ENCODE measurements at regions not wholly inside any gene's neighbourhood (a gene's known extent, or its start where the extent isn't known, plus 50 kb on each side); places are given as distances from the start of the nearest gene placed in this dataset.

DNA sequence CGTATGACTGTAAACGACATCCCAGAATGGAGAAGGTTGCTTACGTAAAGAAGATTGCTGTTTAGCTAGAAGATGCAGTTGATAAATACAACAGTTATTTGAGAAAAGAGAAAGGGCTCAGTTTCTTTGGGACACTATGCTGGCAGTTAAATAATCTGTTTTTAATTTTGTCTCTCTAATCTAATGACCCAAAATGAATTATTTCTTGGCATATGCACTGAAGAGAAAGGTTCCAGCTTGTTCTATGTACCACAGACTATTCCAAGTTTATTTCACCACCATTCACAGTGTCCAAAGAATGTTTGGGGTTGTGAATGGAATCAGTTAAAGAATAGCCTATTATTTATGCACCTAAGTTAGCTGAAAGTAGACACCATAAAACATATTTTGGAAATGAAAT lies 449.9 kb downstream of the RNF144B start:
- H2BK12ac ChIP-seq (ENCODE audit: low read depth, low read length): no peak overlapping the region
- 63% methylated on average over 3 of the region's 3 CpGs; no CpG with 5 or more reads in 1 of the 2 experiments for WGBS, 2 experiments (ENCODE audit: extremely low coverage in 1 of 2, insufficient coverage in 1 of 2, insufficient read length in 1 of 2, insufficient replicate concordance in 2 of 2, low coverage in 1 of 2, low lambda C conversion rate in 2 of 2, missing lambda C conversion rate in 1 of 2)
- H3K23ac ChIP-seq (ENCODE audit: insufficient read length): no peak overlapping the region
- no peak overlapping the region for H4K5ac ChIP-seq (ENCODE audit: insufficient read length, low read depth, low read length)
- no peaks in the 10 kb centered on the region for H3K4me1 ChIP-seq (replicated peaks in 1 of 4; ENCODE audit: control insufficient read depth in 3 of 4, insufficient read depth in 4 of 4, low read length in 3 of 4)
- no peak overlapping the region for H3K18ac ChIP-seq (ENCODE audit: extremely low read depth, low read length)
- H2AFZ ChIP-seq (ENCODE audit: low read length): no peak overlapping the region
- H3K4me2 ChIP-seq (ENCODE audit: insufficient read depth in 1 of 2, low read depth in 2 of 2, low read length in 2 of 2): no peak overlapping the region
- no peak overlapping the region for H3K4ac ChIP-seq (replicated peaks; ENCODE audit: insufficient read length, low read depth, low read length)
- no peaks in the 10 kb centered on the region for H3K9me3 ChIP-seq (ENCODE audit: insufficient read depth in 2 of 2, low read depth in 1 of 2, low read length in 1 of 2)
- DNase-seq (ENCODE audit: low read depth in 1 of 2, low spot score in 2 of 2) (no peak), FAIRE-seq (no peak)
- H4K20me1 ChIP-seq (replicated peaks in 1 of 2; ENCODE audit: control insufficient read depth in 1 of 2, insufficient read depth in 2 of 2, low read length in 2 of 2): no peaks in the 10 kb centered on the region
- no peak overlapping the region for H3K4me3 ChIP-seq (ENCODE audit: extremely low read depth in 1 of 4, insufficient read depth in 2 of 4, low read depth in 3 of 4, low read length in 4 of 4)
- H2BK120ac ChIP-seq (replicated peaks; ENCODE audit: low read depth, low read length): no peak overlapping the region
- ChIA-PET CTCF (ENCODE audit: partially characterized antibody) (no interaction called here), POLR2A (ENCODE audit: partially characterized antibody) (no interaction called here)
- no peak overlapping the region for H4K8ac ChIP-seq (ENCODE audit: extremely low read depth, insufficient read depth, low read length)
- no peaks in the 10 kb centered on the region for H3K36me3 ChIP-seq (ENCODE audit: control insufficient read depth in 2 of 4, insufficient read depth in 4 of 4, low read length in 3 of 4)
- no peak overlapping the region for H3K27ac ChIP-seq (ENCODE audit: low read depth, low read length)
- no peak overlapping the region for H3K9ac ChIP-seq (replicated peaks in 1 of 4; ENCODE audit: extremely low read depth in 1 of 4, low read depth in 3 of 4, low read length in 3 of 4)
- no peak overlapping the region for H3K56ac ChIP-seq (replicated peaks; ENCODE audit: insufficient read length, low read depth, low read length)
- H2BK15ac ChIP-seq (ENCODE audit: low read length): no peak overlapping the region
- no peak overlapping the region for H2BK20ac ChIP-seq (ENCODE audit: low read length)
- no peak overlapping the region for H2AK5ac ChIP-seq (ENCODE audit: low read depth, low read length)
- H4K91ac ChIP-seq (replicated peaks; ENCODE audit: insufficient read length, low read length): no peak overlapping the region
- no peaks in the 10 kb centered on the region for H3K23me2 ChIP-seq (ENCODE audit: low read depth, low read length)
- no peaks in the 10 kb centered on the region for H3K79me1 ChIP-seq (ENCODE audit: low read depth, low read length)
- H3K27me3 ChIP-seq (replicated peaks in 1 of 4; ENCODE audit: control insufficient read depth in 3 of 4, extremely low read depth in 1 of 4, insufficient read depth in 3 of 4, low read length in 3 of 4): no peaks in the 10 kb centered on the region
- no peak overlapping the region for H3K14ac ChIP-seq (ENCODE audit: insufficient read length)
- no peaks in the 10 kb centered on the region for H3K79me2 ChIP-seq (ENCODE audit: control insufficient read depth in 1 of 2, insufficient read depth in 2 of 2, low read length in 2 of 2)
- no peak overlapping the region for H2BK5ac ChIP-seq (ENCODE audit: low read depth, low read length)
- TF ChIP-seq, protein P1, sequence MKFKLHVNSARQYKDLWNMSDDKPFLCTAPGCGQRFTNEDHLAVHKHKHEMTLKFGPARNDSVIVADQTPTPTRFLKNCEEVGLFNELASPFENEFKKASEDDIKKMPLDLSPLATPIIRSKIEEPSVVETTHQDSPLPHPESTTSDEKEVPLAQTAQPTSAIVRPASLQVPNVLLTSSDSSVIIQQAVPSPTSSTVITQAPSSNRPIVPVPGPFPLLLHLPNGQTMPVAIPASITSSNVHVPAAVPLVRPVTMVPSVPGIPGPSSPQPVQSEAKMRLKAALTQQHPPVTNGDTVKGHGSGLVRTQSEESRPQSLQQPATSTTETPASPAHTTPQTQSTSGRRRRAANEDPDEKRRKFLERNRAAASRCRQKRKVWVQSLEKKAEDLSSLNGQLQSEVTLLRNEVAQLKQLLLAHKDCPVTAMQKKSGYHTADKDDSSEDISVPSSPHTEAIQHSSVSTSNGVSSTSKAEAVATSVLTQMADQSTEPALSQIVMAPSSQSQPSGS (IDR thresholded peaks at IDR 0.05; ENCODE audit: low read length): no peak
- no peak for TF ChIP-seq FOSL1 (IDR thresholded peaks at IDR 0.05; ENCODE audit: insufficient read depth, low read depth, low read length)
- no peak for TF ChIP-seq CHD2 (IDR thresholded peaks at IDR 0.05; ENCODE audit: low read length)
- no peak for TF ChIP-seq POU5F1 (IDR thresholded peaks at IDR 0.05; ENCODE audit: low read depth, low read length)
- no peak for TF ChIP-seq GTF2F1 (IDR thresholded peaks at IDR 0.05; ENCODE audit: borderline replicate concordance, low read depth, low read length)
- no peak for TF ChIP-seq SRF (IDR thresholded peaks at IDR 0.05; ENCODE audit: low read depth, low read length)
- no peak for TF ChIP-seq MAFK (IDR thresholded peaks at IDR 0.05; ENCODE audit: low read depth, low read length)

Measured in H1 (cell line).